Endothelial cell (in vitro differentiated cells): ENCODE measurements at regions not wholly inside any gene's neighbourhood (a gene's known extent, or its start where the extent isn't known, plus 50 kb on each side); places are given as distances from the start of the nearest gene placed in this dataset.

Experiments used
- DNase-seq: peaks from one replicate; pipeline ENCODE4 v3.0.0; 2021; ENCODE audit warnings: low spot score
- H3K27ac Mint-ChIP-seq: one replicate; pipeline ENCODE4 v1.8.0; 2021; ENCODE audit warnings: mixed read lengths, inconsistent platforms; ENCODE audit not compliant: unreplicated experiment
- H3K27me3 Mint-ChIP-seq: one replicate; pipeline ENCODE4 v1.8.0; 2021; ENCODE audit warnings: mild to moderate bottlenecking, moderate library complexity, mixed read lengths, inconsistent platforms; ENCODE audit not compliant: unreplicated experiment
- H3K36me3 Mint-ChIP-seq: one replicate; pipeline ENCODE4 v1.8.0; 2021; ENCODE audit warnings: mild to moderate bottlenecking, low read depth, mixed read lengths, inconsistent platforms; ENCODE audit not compliant: unreplicated experiment
- H3K4me1 Mint-ChIP-seq: one replicate; pipeline ENCODE4 v1.8.0; 2021; ENCODE audit warnings: mild to moderate bottlenecking, mixed read lengths, inconsistent platforms; ENCODE audit not compliant: unreplicated experiment
- H3K4me3 Mint-ChIP-seq: one replicate; pipeline ENCODE4 v1.8.0; 2021; ENCODE audit warnings: mild to moderate bottlenecking, mixed read lengths, inconsistent platforms; ENCODE audit not compliant: unreplicated experiment
- H3K9me3 Mint-ChIP-seq: one replicate; pipeline ENCODE4 v1.8.0; 2021; ENCODE audit warnings: mixed read lengths, inconsistent platforms; ENCODE audit not compliant: unreplicated experiment
- TF ChIP-seq, protein P1 (sequence below): fragments of 200-600 bp; sonication (generic); IDR thresholded peaks from one replicate; pipeline ENCODE4 v1.5.0; 2021; ENCODE audit warnings: antibody characterized with exemption; ENCODE audit not compliant: unreplicated experiment

DNA sequence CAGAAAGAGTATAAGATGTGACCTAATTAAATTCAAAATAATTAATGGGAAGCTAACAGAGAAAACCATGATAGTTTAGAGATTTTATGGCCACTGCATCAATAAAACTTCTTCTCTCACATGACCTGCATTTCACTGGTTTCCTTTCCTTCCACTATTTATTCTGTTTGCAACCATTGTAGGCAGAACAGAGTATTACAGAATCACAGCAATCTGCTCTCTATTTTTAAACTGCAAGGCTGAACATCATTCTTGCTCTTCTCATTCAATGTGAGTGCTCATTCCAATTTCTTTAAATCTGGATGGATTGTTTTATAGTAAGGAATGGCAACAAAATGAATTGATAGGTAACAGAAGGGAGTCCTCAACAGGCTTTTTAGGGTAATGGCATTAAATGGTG is 715.5 kb upstream of the RAB6C start:
- Mint-ChIP-seq H3K4me1 (no peaks in the 10 kb centered on the region), H3K27me3 (no peaks in the 10 kb centered on the region), H3K9me3 (no peaks in the 10 kb centered on the region), H3K27ac (no peak overlapping the region), H3K4me3 (no peak overlapping the region), H3K36me3 (no peaks in the 10 kb centered on the region)
- DNase-seq, result no peak
- TF ChIP-seq, protein P1, sequence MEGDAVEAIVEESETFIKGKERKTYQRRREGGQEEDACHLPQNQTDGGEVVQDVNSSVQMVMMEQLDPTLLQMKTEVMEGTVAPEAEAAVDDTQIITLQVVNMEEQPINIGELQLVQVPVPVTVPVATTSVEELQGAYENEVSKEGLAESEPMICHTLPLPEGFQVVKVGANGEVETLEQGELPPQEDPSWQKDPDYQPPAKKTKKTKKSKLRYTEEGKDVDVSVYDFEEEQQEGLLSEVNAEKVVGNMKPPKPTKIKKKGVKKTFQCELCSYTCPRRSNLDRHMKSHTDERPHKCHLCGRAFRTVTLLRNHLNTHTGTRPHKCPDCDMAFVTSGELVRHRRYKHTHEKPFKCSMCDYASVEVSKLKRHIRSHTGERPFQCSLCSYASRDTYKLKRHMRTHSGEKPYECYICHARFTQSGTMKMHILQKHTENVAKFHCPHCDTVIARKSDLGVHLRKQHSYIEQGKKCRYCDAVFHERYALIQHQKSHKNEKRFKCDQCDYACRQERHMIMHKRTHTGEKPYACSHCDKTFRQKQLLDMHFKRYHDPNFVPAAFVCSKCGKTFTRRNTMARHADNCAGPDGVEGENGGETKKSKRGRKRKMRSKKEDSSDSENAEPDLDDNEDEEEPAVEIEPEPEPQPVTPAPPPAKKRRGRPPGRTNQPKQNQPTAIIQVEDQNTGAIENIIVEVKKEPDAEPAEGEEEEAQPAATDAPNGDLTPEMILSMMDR, result no peak

DNA sequence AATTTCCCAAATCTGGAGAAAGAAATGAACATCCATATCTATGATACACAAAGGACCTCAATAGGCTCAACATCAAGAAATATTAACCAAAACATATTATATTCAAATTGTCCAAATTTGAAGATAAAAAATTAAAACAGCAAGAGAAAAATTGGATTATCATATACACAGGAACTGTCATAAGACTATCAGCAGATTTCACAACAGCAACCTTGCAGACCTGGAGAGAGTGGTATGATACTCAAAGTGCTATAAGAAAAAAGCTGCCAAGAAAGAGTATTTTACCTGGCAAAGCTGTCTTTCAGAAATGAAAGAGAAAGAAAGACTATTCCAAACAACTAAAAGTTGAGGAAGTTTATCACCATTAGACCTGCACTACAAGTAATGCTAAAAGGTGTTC is 711.9 kb upstream of the RAB6C start:
- H3K4me3 Mint-ChIP-seq, result no peak overlapping the region
- DNase-seq, result no peak
- no peaks in the 10 kb centered on the region for H3K27me3 Mint-ChIP-seq
- H3K9me3 Mint-ChIP-seq, result peaks cover 6% of the 10 kb centered on the region
- no peaks in the 10 kb centered on the region for H3K36me3 Mint-ChIP-seq
- H3K27ac Mint-ChIP-seq, result no peak overlapping the region
- TF ChIP-seq, protein P1, result no peak
- no peaks in the 10 kb centered on the region for H3K4me1 Mint-ChIP-seq

DNA sequence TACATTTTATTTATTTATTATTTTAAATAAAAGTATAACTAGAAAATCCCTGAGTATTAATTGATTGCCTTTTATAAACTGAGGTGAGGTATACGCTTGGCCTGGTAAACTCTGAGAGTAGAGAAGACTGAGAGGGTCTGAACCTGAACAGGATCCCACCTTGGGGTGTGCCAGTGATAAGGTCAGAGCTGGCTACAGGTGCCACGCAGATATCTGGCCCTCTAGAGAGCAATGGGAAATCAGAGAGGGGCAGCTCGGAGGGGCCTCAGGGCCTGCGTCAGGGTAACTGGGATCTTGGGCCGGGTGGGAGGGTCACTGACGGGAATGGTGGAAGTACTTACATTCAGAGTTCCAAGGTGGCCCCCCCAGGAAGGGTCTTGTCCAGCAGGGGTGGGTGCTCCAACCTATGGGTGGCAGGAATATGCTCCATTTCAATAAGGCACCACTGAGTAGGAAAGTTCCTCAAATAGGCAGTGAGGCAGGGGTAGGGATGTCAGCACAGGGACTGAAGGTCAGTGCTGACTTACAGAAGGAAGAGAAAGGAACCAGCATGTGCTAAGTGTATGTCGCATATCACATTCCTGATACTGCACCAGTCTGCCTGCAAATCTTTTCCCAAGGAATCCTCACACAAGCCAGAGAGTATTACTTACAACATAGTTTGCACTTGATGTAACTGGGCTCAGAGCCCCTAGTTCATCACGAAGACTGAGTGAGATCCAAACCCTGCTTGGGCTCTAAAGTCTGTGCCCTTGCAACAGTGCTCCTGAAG is 706.0 kb upstream of the RAB6C start:
- TF ChIP-seq, protein P1, result no peak
- peaks cover 6% of the 10 kb centered on the region for H3K9me3 Mint-ChIP-seq
- H3K4me1 Mint-ChIP-seq, result no peaks in the 10 kb centered on the region
- DNase-seq, result no peak
- H3K27me3 Mint-ChIP-seq, result no peaks in the 10 kb centered on the region
- no peak overlapping the region for H3K4me3 Mint-ChIP-seq
- no peak overlapping the region for H3K27ac Mint-ChIP-seq
- no peaks in the 10 kb centered on the region for H3K36me3 Mint-ChIP-seq

- Mint-ChIP-seq H3K4me3 (no peak overlapping the region), H3K27me3 (no peaks in the 10 kb centered on the region)
- DNase-seq, result no peak
These were observed 705.4 kb upstream of the RAB6C start for GRCh38 chr2:129274038-129274415.

DNA sequence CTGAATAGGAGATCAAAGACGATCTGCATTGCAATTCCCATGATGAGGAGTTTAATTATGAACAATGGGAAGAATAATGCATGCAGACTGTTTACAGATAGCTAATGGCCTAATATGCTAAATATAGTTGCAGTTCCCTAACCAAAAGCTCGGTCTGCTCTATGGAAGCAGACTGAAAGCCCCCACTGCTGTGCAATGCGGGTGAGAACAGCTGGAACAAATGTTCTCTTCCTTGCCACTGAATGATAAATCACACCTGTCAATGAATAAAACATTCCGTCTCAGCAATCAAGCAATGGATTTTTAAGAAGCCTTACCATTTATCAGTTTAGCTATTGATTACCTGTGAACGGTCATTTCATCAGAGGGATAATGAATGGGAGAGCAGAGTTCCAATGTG is 704.5 kb upstream of the RAB6C start:
- no peak for DNase-seq
- no peaks in the 10 kb centered on the region for H3K4me1 Mint-ChIP-seq
- H3K9me3 Mint-ChIP-seq, result peaks cover 6% of the 10 kb centered on the region
- H3K27ac Mint-ChIP-seq, result no peak overlapping the region
- TF ChIP-seq, protein P1, result no peak
- H3K27me3 Mint-ChIP-seq, result no peaks in the 10 kb centered on the region
- no peaks in the 10 kb centered on the region for H3K36me3 Mint-ChIP-seq
- H3K4me3 Mint-ChIP-seq, result no peak overlapping the region

More at GRCh38 chr2:129274038-129274415, 705.4 kb upstream of the RAB6C start:
- H3K27ac Mint-ChIP-seq, result no peak overlapping the region
- H3K36me3 Mint-ChIP-seq, result no peaks in the 10 kb centered on the region
- H3K4me1 Mint-ChIP-seq, result no peaks in the 10 kb centered on the region
- TF ChIP-seq, protein P1, result no peak
- peaks cover 6% of the 10 kb centered on the region for H3K9me3 Mint-ChIP-seq
